Epithelial cell of prostate (primary cell): ENCODE measurements at regions not wholly inside any gene's neighbourhood (a gene's known extent, or its start where the extent isn't known, plus 50 kb on each side); places are given as distances from the start of the nearest gene placed in this dataset.

Experiments used
- DNase-seq: peaks from one replicate; pipeline ENCODE4 v3.0.0-alpha.2; 2011; ENCODE audit warnings: low read depth, low spot score
- H3K27ac ChIP-seq: fragments of 450-650 bp; 2 replicates; pipeline ENCODE4 v1.5.1; 2017; ENCODE audit warnings: mild to moderate bottlenecking

DNA sequence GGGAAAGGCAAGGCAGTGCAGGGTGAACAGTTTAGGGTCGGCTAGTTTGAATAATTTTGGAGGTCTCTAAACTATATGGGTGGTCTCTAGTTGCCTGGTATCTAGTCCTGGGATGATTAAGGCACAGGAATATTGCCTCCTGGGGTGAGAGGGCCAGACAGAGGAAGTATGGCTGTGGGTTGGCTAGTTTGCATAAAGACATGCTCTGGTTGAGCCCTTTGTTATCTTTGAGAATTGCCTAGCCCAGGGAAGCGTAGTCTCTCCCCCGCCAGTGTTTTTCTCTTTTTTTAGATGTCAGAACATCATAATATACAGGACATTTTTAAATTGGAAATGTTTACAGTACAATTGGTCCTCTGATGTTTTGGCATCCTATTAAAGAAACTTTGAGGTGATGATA is 163.5 kb downstream of the PWWP3B start:
- H3K27ac ChIP-seq, result no peak overlapping the region
- no peak for DNase-seq

DNA sequence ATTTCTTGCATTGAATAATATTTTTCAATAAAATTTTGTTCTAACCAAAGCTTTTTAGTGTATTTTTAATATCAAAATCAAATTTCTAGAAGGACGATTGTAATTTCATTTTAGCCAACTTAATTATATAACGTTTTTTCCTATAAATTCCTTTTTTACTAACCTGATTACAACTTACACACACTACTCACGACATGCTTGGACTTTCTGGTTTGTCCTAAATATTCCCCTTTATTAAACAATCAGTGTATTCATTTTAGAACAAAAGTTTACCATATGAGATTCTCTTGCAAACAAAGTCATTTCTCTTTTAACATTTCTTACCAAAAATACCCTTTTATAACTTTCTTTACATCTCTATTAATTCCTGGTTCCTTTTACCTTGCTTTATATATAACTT is 173.7 kb downstream of the PWWP3B start:
- H3K27ac ChIP-seq, result no peak overlapping the region
- DNase-seq, result no peak

DNA sequence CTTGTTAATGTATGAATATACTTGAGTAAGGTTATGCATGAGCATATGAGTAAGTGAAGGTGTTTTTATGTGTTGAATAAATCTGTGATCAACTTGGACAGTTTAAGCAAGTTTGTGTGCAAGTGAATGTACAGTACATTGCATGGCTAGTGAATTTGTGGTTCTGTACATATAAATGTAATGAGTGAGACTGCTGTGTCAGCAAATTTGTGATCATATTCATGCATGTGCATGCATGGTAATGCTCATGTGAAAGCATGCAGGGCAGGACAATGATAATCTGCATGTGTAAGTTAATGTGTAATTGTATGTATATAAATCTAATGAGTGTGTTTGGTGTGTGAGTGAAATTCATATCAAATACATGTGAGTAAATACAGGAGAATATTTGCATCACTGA is 188.5 kb downstream of the PWWP3B start:
- H3K27ac ChIP-seq, result no peak overlapping the region
- no peak for DNase-seq

DNA sequence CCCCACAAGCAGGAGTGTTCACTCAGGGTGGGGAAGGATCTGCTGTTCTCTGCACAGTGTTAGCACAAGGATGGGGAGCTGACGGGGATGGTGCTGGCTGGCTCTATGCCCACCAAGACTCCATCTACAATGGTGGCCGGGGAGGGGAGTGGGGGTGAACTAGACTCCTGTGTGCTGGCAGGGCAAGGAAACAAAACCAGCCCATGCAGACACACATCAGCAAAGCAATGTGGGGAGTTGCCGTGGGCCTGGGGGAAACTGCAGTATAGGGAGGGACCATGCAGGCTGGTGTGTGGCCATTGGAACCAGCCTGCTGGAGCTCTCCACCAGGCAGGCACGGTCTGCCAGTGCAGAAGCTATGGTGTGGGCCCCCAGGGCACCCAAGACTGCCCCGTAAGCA is 195.1 kb downstream of the PWWP3B start:
- H3K27ac ChIP-seq, result no peak overlapping the region
- no peak for DNase-seq

DNA sequence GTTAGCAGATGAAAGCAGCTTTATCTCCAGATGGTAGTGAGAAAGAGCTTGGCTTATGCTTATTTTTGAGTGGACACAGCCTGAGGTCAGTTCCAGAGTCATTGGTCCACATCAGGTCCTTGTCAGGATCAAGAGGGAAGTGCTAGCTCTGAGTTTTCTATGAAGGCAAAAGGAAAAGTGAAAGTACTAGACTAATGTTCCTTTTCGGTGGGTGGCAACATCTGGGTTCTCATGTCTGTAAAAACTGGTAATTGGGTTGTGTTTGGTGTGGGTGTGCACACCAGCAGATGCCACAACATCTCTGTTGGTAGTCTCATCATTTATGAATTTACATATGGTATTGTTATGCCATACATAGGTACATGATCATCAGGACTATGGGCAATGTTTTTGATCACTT is 210.5 kb downstream of the PWWP3B start:
- H3K27ac ChIP-seq, result no peak overlapping the region
- no peak for DNase-seq

DNA sequence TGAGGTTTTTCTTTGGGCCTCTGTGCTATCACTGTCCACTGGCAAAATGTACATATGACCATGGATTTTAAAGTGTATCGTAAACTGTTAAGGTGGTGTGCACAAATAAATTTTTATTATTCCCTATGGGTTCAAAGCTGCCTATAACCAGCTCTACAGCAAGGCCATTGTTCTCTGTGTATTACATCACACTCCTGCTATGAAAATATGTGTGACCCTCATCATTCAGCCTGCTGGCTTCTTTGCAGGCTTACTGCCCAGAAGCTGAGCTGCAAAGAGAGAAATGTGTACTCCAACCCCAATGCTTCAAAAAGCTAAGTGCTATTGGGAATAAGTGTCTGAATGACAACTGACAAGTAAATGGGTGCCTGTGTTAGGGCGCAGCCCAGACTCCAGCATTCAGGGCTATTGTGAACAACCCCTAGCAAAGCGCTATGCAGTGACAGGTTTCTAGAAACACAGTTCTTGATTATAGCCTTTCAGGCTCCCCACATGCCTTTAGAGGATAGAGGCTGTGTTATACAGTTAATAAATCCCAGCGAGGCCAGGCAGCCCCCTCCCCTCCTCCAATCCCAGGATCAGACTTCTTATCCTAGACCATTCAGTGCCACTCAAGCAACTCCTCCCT is 220.4 kb upstream of the RADX start:
- no peak overlapping the region for H3K27ac ChIP-seq
- no peak for DNase-seq

DNA sequence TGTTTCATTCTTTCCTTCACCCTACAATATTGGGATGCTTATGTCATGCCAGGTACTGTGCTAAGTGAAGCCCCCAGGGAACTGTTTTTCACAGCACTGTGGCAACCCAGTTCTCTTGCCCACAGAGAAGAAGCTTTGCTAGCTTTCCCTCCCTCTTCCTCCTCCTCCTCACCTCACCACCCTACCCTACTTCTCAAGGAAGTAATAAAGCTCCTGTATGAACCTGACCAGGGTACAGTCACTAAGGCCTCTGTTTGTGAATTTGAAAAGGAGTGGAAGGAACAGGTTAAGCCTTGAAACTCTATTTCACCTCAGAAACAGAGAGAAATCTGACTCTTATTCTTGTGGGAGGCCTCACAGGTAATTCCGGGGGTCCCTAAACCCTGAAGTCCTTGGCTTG is 219.4 kb upstream of the RADX start:
- DNase-seq, result no peak
- H3K27ac ChIP-seq, result no peak overlapping the region

DNA sequence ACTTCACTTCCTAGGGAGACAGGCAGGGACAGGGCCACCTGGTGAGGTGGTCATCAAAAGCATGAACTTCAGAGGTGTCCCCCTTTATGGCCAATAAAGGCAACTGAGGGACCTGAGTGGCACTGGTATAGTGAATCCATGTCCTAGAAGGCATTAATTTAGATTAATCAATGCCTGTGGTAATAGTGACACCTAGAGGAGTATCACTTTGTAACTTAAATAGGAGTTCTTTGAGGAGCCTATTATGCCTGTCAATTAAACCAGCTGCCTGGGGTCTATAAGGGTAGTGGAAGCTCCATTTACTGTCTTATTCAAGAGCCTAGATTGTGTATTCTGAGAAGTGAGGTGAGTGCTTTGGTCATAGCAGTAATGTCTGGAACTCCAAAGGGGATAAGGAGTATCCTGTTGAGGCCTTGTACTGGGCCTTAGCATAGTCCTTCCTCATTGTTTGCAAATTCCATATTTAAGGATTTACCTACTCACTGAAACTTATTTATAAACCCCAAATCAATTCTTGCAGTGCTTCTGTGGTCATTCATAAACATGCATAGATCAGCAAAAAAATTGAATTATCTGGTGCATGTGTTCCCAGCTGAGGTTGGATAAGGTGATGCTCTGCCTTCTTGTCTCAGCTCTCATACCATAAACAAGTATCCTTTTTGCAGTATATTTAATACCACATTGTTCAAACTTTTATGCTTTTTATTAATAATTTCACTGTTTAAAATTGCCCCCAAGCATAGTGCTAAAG is 213.8 kb upstream of the RADX start:
- H3K27ac ChIP-seq, result no peak overlapping the region

DNA sequence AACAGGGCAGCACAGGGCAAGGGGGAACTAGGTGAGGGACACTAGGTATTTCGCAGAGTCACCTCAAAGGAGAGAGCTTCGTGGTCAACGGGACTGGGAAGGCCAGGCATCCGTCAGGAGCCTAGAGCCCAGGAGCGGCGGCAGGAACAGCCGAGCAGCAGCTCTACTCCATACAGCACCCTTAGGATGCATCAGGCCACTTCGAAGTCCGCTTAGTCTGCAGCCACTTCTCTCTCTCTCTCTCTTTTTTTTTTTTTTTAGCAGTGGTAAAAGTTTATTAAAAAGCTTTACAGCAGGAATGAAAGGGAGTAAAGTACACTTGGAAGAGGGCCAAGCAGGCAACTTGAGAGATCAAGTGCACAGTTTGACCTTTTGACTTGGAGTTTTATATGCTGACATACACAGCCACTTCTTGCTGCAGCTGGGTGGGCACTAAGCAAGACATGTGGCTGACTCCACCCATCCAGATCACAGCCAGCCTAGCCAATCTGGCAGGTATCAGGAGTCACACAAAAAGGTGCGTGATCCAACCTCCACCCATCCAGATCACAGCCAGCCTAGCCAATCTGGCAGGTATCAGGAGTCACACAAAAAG is 209.7 kb upstream of the RADX start:
- no peak overlapping the region for H3K27ac ChIP-seq
- no peak for DNase-seq

More for the DNA sequence above, 213.8 kb upstream of the RADX start:
- no peak for DNase-seq

DNA sequence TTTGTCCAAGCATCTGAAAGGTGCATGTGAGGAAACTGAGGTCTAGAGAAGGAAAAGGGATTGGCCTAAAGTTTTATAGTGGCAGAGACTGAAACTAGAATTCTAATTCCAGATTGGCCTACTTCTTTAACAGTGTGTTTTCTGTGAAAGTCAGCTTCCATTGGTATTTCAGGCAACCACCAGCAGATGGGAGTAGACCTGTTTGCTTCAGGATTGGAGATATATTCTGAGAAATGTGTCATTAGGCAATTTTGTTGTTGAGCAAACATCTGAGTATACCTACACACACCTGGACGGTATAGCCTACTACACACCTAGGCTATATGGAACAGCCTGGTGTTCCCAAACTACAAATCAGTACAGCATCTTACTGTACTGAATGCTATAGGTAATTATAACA is 207.3 kb upstream of the RADX start:
- no peak for DNase-seq
- no peak overlapping the region for H3K27ac ChIP-seq

DNA sequence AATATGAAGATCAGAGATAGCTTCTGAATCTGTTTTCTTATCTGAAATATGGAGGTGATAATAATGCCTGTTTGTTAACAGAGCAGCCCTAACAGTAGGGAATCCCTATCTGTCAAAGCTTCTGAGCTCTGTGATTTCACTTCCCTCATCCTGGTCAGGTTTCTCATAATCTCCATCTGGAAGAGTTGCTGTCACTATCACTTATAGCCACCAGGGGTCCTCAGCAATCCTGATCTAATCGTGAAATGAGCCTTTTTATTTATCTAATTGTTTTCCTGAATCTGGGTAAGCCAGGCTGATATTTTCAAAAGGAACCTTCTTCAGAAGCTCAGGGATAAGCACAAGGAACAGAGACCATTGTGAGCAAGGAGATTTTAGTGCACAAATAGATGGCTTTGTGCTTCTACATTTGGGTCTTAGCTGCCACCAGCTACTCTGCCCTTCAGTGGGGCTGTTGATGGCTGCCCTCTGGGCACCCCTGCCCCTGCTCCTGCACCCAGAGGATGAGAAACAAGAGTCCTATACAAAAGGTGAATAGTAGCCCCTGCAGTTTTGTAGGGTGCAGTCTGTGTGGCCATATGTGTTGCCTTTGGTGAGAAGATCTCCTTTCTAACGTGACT is 196.4 kb upstream of the RADX start:
- DNase-seq, result no peak
- H3K27ac ChIP-seq, result no peak overlapping the region

DNA sequence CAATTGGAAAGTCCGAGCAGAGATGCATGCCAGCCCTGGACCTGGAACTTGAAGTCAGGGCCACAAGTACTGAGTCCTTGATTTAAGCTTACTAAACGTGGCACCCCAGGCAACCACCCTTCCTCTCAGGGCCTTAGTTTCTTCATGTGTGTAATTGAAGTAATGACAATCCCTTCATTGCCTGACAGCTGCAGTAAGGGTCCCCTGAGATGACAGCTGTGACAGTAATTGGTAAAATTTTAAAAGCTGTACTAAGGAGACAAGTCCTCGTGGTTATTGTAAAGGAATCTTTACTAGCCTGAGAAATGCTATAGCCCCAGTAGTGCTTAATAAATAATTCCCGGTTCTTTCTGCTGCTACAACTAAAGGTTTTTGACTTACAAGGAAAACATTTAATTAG is 175.1 kb upstream of the RADX start:
- DNase-seq, result no peak
- no peak overlapping the region for H3K27ac ChIP-seq

DNA sequence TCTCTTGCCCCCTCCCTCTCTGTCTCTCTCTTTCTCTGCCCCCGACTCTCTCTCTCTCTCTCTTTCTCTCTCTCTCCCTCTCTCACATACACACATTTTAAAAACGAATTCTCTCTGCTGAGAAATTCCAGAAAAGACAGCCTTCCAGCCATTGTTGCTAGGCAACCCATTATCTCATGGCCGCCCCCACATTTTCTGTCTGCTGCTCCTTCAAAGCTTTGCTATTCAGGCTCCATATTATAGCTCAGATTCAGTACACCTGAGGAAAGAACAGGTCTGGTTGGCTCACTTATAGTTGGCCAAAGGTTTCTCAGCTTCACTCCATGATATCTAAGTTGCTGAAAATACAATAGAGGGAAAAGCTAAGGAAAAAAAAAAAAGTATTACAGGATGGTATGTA is 174.4 kb upstream of the RADX start:
- H3K27ac ChIP-seq, result no peak overlapping the region
- no peak for DNase-seq

DNA sequence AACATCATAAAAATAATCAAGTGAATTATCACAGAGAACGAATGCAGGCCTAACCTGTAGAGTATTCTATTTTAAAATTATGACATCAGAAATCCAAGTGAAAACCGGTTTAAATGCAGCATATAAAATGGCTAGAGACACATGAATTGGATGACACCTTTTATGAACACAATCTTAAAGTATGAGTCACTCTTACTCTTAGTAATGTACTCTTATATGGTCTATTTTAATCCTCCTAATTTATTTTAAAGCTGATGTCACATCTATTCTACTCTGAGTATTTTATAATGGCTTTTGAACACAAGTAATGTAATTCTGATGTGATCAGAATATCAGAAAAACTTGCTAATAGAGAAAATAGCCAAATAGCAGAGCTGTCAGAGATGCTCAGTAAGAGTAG is 161.4 kb upstream of the RADX start:
- H3K27ac ChIP-seq, result no peak overlapping the region
- DNase-seq, result no peak

DNA sequence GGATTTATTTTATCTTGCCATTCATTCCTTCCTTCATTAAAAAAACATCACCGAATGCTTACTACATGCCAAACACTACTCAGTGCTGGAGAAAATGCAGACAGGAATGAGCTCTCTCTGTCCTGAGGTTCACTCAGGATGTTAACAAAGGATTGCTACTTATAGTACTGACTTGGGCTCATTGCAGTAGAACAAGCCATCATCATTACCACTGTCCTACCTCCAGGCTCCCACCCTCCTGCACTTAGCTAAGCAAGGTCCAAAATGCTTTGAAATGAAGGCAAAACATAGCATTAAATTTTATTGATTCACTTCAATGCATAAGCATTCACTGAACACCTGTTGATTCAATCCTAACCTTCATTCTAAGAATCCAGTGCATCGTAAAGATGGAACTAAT is 159.8 kb upstream of the RADX start:
- DNase-seq, result no peak
- no peak overlapping the region for H3K27ac ChIP-seq

DNA sequence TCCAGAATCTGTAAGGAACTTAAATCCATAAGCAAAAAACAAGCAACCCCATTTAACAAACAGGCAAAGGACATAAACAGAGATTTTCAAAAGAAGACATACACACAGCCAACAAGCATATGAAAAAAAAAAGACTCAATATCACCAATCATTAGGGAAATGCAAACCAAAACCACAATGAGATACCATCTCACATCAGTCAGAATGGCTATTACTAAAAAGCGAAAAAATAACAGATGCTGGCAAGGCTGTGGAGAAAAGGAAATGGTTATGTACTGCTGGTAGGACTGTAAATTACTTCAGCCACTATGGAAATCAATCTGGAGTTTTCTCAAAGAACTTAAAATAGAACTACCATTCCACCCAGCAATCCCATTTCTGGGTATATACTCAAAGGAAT is 156.8 kb upstream of the RADX start:
- no peak overlapping the region for H3K27ac ChIP-seq
- no peak for DNase-seq

DNA sequence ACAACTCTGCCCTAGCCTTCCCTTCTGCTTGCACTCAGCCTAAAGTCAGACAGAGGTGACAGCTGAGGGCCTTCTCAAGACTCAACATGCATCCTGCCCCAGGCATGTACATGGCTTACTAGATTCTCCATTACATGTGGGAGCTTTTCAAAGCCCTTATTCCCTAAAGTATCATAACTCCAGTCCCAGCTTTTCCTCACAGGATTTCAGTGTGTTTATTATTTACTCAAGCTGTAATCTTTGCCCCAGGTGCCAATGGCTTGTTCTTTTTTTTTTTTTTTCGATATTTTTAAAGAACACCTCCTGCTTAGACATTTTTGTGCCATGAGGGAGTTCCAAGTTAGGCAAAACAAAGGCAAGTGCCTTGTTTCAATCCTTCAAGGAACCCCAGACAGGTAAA is 154.0 kb upstream of the RADX start:
- DNase-seq, result no peak

DNA sequence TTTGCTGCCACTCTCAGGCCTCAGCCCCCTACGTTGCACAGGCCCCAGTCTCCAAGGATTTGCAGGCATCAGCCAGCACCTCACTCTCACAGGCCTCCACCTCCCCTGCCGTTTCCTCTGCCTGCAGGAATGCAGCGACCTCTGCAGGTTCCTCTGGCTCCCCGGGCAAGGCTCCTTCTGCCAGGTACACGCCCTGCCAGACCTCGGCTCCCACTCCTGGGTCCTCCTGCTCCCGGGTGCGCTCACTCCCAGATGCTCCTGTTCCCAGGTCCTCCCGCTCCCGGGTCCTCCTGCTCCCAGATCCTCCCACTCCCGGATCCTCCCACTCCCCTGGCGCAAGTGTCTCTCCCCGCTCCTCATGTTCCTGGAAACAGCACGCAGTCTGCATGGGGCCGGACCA is 144.4 kb upstream of the RADX start:
- no peak overlapping the region for H3K27ac ChIP-seq
- no peak for DNase-seq

More for the DNA sequence above, 154.0 kb upstream of the RADX start:
- H3K27ac ChIP-seq, result no peak overlapping the region

DNA sequence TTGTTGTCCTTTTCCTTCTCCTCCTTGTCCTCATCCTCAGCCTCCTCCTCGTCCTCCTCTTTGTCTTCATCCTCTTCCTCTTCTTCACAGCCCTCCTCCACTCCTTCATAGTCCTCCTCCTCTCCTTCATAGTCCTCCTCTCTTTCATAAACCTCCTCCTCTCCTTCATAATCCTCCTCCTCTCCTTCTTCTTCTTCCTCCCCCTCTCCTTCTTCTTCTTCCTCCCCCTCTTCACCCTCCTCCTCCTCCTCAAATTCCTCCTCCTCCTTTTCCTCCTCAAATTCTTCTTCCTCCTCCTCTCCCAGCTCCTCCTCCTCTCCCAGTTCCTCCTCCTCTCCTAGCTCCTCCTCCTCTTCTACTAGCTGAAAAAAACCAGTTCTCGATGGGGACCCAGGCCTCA is 143.8 kb upstream of the RADX start:
- no peak overlapping the region for H3K27ac ChIP-seq
- DNase-seq, result no peak

DNA sequence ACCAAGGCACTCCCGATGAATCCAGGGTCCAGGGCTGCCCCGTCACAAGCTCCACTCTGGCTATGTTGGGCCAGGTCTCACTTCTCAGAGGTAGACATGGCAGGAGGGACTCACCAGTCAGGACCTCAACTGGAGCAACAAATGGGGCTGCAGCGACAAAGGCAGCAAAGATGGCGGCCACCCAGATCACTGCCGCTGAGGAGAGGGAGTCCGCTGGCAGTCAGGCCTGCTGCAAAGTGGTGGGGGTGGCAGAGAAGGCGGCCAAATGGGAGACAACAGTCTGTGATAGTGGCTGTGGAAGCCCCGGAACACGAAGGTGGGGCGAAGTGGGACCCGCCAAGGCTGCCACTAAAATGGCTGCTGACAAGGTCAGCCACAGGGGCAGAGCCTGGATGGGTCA is 143.3 kb upstream of the RADX start:
- no peak overlapping the region for H3K27ac ChIP-seq
- no peak for DNase-seq

DNA sequence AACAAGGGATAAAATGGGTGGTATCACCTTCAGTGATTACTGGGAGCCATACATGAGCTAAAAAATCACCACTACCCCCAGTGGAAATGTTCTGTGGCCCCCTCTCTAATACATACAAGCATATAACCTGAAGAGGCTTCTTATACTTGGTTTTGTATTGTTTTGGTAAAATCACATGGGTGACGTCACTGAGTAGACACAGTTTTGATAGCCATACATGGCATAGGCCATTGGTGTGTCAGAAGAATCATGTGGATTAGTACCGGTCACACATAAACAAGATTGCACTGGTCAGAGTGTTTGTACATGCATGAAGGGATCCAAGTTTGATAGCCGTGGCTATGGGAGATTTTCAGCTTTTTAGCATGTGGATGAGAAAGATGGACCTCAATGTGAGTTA is 131.9 kb upstream of the RADX start:
- no peak overlapping the region for H3K27ac ChIP-seq
- DNase-seq, result no peak
